ENCODE measurements at regions not wholly inside any gene's neighbourhood (a gene's known extent, or its start where the extent isn't known, plus 50 kb on each side); places are given as distances from the start of the nearest gene placed in this dataset.
"Not testable (repeated sequence)": the region's sequence is repeated elsewhere in the genome, so short reads cannot be mapped to it uniquely, and the experiment has no call there.

- DNase-seq = no peak
Measured at GRCh38 chr11:122020902-122021301, 95.1 kb downstream of the BLID start.

DNA sequence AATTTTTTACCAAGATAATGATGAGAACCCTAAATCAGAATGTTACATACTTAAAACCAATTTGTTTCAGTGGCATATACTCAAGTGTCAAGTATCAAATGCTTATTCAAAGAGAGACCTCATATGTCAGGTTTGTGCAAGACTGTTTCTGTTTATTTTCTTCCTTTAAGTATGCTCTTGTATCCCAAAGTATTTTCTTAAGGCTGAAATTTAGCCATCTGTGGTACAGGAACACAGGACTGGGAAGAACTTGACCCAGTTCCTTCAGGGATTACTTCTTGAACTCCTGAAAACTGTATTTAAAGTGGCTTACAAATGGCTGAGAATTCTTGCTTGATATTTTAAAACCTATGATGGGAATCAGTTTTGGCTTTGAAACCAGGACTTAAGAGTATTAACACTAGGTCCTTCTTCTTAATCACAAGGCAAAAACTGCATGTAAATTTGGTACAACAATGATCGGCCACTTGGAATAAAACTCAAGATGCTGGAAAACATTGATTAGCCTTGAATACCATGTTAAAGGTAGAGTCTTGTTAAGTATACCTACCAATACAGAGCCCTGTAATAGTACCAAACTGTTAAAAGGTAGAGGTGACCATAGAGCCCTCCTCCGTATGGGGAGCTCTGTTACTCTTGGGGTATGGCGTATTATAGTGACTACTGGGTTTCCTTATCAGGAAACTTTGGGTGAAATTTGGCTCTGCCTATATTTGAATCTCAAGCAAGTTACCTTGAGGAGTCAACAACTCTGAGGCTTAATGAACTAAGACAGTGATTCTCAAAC lies 95.9 kb downstream of the BLID start:
- DNase-seq = no peak

- DNase-seq = peak; percentile 74
Measured at GRCh38 chr11:122007601-122008071, 108.4 kb downstream of the BLID start.

DNA sequence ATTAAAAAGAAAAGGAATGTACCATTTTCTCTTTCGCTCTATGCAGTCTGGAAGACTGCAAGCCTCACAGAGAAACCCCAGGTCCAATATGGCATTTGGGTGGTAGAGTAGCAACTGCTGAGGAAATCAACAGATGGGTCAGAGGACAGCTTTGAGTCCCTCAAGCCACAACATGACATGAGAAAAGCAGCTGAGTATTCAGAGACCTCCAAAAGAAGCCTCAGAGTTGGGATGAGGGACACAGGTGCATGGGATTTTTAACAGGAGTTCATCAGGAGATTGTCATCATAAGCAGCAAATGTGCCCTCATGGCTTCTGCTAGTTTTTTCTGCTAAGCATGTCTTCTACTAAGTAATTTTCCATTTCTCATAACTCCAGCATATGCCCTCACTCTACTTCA lies 111.6 kb downstream of the BLID start:
- DNase-seq = no peak

- DNase-seq = no peak
Measured at GRCh38 chr11:122002926-122003325, 113.1 kb downstream of the BLID start.

GRCh38 chr11:122002047-122002446 lies 114.0 kb downstream of the BLID start:
- no peak for DNase-seq

DNA sequence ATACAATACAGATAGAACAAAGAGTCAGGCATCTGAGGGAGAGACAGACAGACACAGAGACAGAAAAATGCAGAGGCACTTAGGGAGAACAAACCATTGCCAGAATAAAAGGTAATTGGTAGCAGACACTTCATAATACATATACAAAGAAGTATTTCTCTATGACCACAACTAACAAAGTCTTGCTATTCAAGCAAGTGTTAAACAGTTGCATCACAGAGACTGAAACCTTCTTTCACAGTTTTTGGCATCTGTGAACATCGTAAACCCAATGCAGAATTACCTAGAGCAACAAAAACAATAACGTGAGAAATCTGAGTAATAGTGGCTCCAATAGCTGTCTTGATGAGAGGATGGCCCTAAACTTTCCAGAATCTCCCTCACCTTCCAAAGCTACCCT lies 116.4 kb downstream of the BLID start:
- DNase-seq = no peak

GRCh38 chr11:121996574-121996973 lies 119.4 kb downstream of the BLID start:
- no peak for DNase-seq

- no peak for DNase-seq
Measured at GRCh38 chr11:121983901-121984300, 132.1 kb downstream of the BLID start.

DNA sequence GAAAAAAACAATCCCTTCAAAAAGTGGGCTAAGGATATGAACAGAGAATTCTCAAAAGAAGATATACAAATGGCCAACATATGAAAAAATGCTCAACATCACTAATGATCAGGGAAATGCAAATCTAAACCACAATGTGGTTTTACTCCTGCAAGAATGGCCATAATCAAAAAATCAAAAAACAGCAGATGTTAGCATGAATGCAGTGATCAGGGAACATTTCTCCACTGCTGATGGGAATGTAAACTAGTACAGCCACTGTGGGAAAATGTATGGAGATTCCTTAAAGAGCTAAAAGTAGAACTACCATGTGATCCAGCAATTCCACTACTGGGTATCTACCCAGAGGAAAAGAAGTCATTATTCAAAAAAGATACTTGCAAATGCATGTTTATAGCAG lies 138.1 kb downstream of the BLID start:
- DNase-seq = not testable (repeated sequence)

GRCh38 chr11:121968638-121969037 lies 147.4 kb downstream of the BLID start:
- DNase-seq = no peak

DNA sequence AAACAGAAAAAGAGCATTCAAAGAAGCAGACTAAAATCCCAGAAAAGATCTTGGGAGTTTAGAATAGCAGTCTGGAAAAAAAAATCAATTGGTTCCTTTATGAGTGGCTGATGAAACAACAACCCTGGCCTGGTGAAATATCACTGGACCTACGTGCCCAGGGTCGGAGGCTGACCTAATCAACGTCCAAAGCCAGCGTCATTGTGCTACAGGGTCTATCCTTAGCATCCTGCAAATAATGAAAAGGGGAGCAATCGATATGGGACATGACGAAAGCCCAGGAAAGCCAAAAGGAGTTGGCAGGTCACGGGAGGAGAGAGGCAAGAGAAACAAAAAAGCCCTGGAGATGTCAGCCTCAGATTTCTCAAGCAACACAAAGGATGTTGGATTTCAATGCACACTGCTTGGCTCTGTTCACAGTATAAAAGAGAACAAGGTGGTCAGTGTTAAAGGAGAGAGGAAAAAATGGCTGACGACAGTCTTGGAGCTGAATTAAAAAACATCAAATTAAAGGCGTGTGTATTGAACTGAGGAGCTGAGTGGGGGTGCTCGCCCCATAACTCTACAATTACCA lies 148.8 kb downstream of the BLID start:
- no peak for DNase-seq

DNA sequence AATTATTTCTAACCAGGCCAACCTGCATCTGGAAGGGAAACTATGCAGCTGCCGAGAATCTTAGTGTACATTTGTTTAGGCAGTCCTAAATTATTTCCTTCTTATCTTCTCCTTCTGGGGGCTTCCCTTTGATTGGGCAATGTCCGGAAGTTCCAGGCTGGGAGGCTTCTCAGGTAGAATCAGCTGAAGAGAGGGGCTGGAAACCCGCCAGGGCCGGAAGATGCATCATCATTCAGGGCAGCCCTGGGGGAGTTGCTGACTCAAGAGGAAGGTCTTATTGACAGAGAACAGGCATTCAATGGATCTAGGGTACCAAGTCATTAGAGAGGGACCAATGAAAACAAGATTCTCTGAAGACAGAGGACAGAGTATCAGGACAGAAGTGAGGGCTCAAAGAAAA lies 150.7 kb downstream of the BLID start:
- no peak for DNase-seq

- no peak for DNase-seq
Measured at GRCh38 chr11:121964591-121964990, 151.4 kb downstream of the BLID start.

- DNase-seq = not testable (repeated sequence)
Measured at GRCh38 chr11:121963846-121964245, 152.2 kb downstream of the BLID start.

DNA sequence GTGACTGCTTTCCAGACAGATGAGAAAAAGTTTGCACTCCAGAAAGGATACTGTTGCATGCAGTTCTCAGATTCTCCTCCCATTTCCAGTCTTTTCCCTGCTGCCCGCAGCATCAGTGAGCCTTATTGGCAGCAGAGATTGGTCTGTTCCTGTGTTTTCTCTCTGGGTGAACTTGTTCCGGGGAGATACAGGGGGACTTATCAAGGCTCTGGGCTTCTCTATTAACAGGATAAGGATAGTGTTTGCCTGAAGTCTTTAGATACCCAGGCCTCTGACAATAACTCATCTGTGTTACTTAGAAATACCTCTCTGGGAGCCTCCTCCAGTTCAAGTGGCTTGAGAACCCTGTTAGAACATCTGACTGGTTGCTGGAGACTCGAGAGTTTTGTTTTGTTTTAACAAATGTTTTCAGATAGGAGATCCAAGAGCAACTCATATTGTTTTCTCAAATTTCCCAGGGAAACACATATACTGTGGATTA lies 154.7 kb downstream of the BLID start:
- DNase-seq = no peak

- DNase-seq = no peak
Measured at GRCh38 chr11:121958971-121959325, 157.1 kb downstream of the BLID start.

DNA sequence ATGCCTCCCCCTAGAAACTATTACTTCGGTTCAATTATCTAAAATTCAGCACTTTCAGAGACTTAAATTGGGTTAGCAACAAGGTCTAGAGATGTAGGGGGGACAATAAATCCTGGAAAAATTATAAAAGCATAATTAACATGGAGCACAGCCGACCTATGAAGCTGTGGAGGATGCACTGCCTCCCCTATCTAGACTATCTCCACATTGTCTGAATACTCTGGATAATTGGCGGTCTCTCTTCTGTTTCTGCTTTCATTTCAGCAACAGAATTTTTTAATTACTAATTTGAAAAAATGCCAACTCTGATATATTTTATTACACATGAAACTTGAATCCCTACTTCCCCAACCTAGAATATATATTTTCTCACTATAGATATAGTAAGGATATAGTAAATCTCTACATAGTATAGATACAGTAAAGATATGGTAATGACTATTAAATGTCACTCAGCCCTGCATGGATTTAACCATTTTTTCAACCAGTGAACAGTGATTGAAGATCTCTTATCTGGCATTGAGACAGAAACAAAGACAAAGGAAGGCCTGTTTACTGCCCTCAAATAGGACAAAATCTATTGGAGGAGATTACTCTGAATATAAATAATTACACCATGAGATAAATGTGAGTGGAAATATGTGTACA lies 157.6 kb downstream of the BLID start:
- no peak for DNase-seq

GRCh38 chr11:121953122-121953521 lies 162.9 kb downstream of the BLID start:
- DNase-seq = no peak

DNA sequence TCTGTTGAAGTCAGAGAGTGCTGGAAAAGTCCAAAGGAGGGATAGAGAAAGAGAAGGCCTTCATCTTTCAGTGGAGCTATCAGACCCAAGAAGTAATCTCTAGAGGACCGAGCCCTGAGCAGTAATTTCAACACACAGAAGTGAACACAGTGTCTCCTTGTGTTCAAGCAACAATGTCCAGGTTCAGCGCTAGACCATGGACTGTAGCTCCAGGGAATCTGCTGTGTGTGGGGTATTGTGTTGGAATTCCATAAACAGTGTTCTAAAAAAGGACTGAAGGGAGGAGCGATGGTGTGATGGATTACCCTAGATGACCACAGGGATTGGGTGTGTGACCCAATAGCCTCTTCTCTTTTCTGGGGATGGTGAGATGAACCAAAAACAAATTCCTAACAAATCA lies 165.9 kb downstream of the BLID start:
- no peak for DNase-seq

DNA sequence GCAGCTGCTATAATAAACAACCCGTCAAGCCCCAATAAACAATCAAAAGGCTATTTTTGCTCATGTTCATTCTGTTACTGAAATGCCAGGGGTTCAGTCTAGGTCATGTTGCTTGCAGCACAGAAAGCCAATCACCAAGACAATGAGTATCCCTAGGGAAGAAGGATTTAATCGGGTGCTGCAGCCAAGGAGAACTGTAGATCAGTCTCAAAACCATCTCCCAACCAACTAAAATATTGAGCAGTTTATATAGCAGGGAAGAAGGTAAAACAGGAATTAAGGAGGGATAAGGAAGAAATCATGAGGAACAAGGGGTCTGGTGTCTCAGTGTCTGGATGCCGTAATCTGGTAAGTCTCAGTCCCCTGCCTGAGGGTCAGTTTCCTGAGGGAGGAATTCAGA lies 169.5 kb downstream of the BLID start:
- DNase-seq = no peak

DNA sequence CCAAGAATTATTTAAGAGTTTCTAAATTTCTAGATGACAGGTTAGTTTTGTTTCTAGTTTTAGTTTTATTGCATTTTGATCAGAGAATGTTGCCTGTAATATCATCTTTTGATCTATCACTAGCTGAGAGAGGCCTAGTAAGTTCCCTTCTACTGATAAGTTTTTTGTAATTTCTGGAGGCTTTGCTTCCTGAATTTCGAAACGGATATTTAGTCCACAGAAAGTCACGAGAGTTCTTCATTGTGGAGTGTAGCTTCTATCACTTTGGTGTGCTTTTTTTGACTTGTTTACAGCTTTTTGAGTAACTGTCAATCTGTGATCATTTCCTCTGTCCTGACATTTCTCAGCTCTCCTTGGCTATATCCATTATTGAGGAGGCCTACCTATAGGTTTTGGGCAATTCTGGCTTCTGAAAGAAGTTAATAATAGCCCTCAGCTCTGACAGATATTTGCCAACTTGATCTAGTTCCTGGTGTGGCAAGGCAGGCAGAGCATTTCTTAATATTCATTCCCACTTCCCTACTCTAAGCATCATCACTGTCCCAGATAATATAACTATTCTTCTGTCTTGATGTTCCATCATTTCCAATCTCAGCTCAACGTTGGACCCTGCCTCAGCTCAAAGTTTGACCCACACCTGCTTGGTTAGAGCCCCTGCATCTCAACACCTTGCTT lies 171.3 kb downstream of the BLID start:
- peak; percentile 73 for DNase-seq

- DNase-seq = no peak
Measured at GRCh38 chr11:121938076-121938475, 177.9 kb downstream of the BLID start.

Measured in inflammatory macrophage treated with lipopolysaccharide for 4 hours (primary cell).